HepG2 (cell line): ENCODE measurements at regions not wholly inside any gene's neighbourhood (a gene's known extent, or its start where the extent isn't known, plus 50 kb on each side); places are given as distances from the start of the nearest gene placed in this dataset.

ENCODE experiments used
- EED ChIP-seq: sonication (generic); formaldehyde crosslinking; IDR thresholded peaks from 2 replicates; pipeline ENCODE4 v1.5.0; 2020; ENCODE audit warnings: mild to moderate bottlenecking, missing genetic modification reagents
- ETV6 ChIP-seq: sonication (generic); formaldehyde crosslinking; conservative IDR thresholded peaks from 2 replicates; pipeline ENCODE4 v1.4.0; 2020; ENCODE audit warnings: missing genetic modification reagents
- GATAD1 ChIP-seq: IDR thresholded peaks from 2 replicates; pipeline ENCODE4 v1.6.1; 2016; ENCODE audit warnings: missing genetic modification reagents, missing compliant biosample characterization
- HDAC2 ChIP-seq: sonication (generic); formaldehyde crosslinking; IDR thresholded peaks from 2 replicates; pipeline ENCODE4 v1.4.0; 2020; ENCODE audit warnings: missing genetic modification reagents
- HNRNPH1 ChIP-seq: fragments of 200-400 bp; formaldehyde crosslinking; optimal IDR thresholded peaks from 2 replicates; pipeline ENCODE3; 2017; ENCODE audit warnings: mild to moderate bottlenecking, low read depth, low read length
- KLF15 ChIP-seq: sonication (generic); formaldehyde crosslinking; IDR thresholded peaks from 2 replicates; pipeline ENCODE4 v1.8.1; 2023; ENCODE audit warnings: borderline replicate concordance, mild to moderate bottlenecking, inconsistent platforms, missing genetic modification reagents, mixed read lengths
- MTA1 ChIP-seq: sonication (generic); formaldehyde crosslinking; IDR thresholded peaks from 2 replicates; pipeline ENCODE4 v1.4.0; 2020; ENCODE audit warnings: missing genetic modification reagents, mild to moderate bottlenecking, borderline replicate concordance
- MXI1 ChIP-seq: IDR thresholded peaks from 3 replicates; pipeline ENCODE4 v1.6.1; 2012; ENCODE audit warnings: low read depth, low read length, inconsistent platforms, borderline replicate concordance
- NFRKB ChIP-seq: fragments of 450-650 bp; IDR thresholded peaks from 2 replicates; pipeline ENCODE4 v1.6.1; 2017
- RNF2 ChIP-seq: fragments of 450-650 bp; conservative IDR thresholded peaks from 2 replicates; pipeline ENCODE4 v1.6.1; 2016; ENCODE audit warnings: low read depth
- TP53 ChIP-seq: sonication (generic); formaldehyde crosslinking; conservative IDR thresholded peaks from 2 replicates; pipeline ENCODE4 v1.4.0; 2020; ENCODE audit warnings: missing genetic modification reagents
- ZFP36L1 ChIP-seq: sonication (generic); formaldehyde crosslinking; IDR thresholded peaks from 2 replicates; pipeline ENCODE4 v1.8.0; 2022; ENCODE audit warnings: mild to moderate bottlenecking, missing genetic modification reagents, moderate library complexity
- ZNF441 ChIP-seq: sonication (generic); formaldehyde crosslinking; IDR thresholded peaks from 2 replicates; pipeline ENCODE4 v1.7.0; 2021; ENCODE audit warnings: missing genetic modification reagents, borderline replicate concordance
- ZNF746 ChIP-seq: sonication (generic); formaldehyde crosslinking; IDR thresholded peaks from 2 replicates; pipeline ENCODE4 v1.8.0; 2022; ENCODE audit warnings: mild to moderate bottlenecking, missing genetic modification reagents
- ZNF772 ChIP-seq: sonication (generic); formaldehyde crosslinking; IDR thresholded peaks from 2 replicates; pipeline ENCODE4 v1.5.0; 2020; ENCODE audit warnings: mild to moderate bottlenecking, missing genetic modification reagents
- ZNF788 ChIP-seq: sonication (generic); formaldehyde crosslinking; IDR thresholded peaks from 2 replicates; pipeline ENCODE4 v1.5.0; 2020; ENCODE audit warnings: mild to moderate bottlenecking, missing genetic modification reagents, borderline replicate concordance
- TF ChIP-seq, protein P1 (sequence below): sonication (generic); formaldehyde crosslinking; IDR thresholded peaks from 2 replicates; pipeline ENCODE4 v1.4.0; 2020; ENCODE audit warnings: missing genetic modification reagents, borderline replicate concordance
- TF ChIP-seq, protein P2 (sequence below): sonication (generic); formaldehyde crosslinking; conservative IDR thresholded peaks from 2 replicates; pipeline ENCODE4 v1.4.0; 2020; ENCODE audit warnings: missing genetic modification reagents
- TF ChIP-seq, protein P3 (sequence below): sonication (generic); formaldehyde crosslinking; IDR thresholded peaks from 2 replicates; pipeline ENCODE4 v1.4.0; 2020; ENCODE audit warnings: mild to moderate bottlenecking, low read depth, missing genetic modification reagents
- TF ChIP-seq, protein P4 (sequence below): sonication (generic); formaldehyde crosslinking; IDR thresholded peaks from 2 replicates; pipeline ENCODE4 v1.4.0; 2020; ENCODE audit warnings: missing genetic modification reagents, borderline replicate concordance

DNA sequence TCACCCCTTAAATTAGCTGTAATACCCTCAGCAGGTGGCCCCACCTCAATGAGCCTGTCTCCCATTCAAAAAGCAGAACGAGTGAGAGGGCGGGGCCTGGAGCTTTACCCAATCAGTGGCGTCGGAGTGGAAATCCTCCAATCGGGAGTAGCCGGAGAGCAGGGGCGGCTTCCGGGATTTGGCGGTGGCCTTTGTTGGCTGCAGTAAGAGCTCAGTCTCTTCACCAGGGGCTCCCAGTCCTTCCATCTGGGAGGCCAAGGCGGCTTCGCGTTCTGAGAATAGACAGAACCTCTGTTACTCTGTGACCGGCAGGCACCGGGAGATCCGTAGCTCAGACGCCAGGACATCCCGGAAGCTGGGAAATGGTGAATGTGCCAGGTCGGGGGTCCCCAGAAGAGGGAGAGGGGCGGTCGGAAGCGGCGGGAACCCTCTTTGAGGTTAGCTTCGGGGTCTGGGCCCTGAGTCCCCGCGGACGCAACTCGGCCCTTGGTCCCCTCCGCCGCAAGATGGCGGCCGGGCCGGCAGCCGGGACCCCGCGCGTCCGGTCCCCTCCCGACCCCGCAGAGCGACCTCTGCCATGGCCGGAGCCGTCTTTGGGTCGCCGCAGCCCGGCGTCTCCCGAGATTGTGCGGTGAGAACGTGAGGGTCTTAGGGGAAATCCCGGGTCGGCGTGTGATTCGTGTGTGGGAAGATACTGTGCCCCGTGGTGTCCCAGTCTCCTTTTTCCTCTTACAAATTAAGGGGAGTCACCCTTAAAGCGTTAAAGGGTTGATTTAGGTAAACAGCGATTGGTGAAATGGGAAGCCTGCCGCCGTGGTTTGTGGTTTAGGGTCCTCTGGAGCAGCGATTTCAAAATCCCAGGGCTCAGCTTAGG lies 160.3 kb upstream of the ZNF267 start (continued):
- TF ChIP-seq, protein P1, sequence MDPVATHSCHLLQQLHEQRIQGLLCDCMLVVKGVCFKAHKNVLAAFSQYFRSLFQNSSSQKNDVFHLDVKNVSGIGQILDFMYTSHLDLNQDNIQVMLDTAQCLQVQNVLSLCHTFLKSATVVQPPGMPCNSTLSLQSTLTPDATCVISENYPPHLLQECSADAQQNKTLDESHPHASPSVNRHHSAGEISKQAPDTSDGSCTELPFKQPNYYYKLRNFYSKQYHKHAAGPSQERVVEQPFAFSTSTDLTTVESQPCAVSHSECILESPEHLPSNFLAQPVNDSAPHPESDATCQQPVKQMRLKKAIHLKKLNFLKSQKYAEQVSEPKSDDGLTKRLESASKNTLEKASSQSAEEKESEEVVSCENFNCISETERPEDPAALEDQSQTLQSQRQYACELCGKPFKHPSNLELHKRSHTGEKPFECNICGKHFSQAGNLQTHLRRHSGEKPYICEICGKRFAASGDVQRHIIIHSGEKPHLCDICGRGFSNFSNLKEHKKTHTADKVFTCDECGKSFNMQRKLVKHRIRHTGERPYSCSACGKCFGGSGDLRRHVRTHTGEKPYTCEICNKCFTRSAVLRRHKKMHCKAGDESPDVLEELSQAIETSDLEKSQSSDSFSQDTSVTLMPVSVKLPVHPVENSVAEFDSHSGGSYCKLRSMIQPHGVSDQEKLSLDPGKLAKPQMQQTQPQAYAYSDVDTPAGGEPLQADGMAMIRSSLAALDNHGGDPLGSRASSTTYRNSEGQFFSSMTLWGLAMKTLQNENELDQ (CRISPR knock-in tag): no peak
- TF ChIP-seq ETV6 (CRISPR knock-in tag): 0 out of 2 replicates have a peak, but pooled peaks have one; percentile 47
- peak; percentile 96 for TF ChIP-seq EED (CRISPR knock-in tag)
- peak; percentile 36; the same call in 1 of the 2 replicates for TF ChIP-seq ZNF441 (CRISPR knock-in tag)
- TF ChIP-seq TP53 (CRISPR knock-in tag): peak; percentile 89; the same call in 1 of the 2 replicates
- TF ChIP-seq NFRKB: no peak
- peak; percentile 87; the same call in 1 of the 2 replicates for TF ChIP-seq ZFP36L1 (CRISPR knock-in tag)
- no peak for TF ChIP-seq RNF2
- TF ChIP-seq KLF15 (CRISPR knock-in tag): peak; percentile 86; the same call in 1 of the 2 replicates
- TF ChIP-seq, protein P2, sequence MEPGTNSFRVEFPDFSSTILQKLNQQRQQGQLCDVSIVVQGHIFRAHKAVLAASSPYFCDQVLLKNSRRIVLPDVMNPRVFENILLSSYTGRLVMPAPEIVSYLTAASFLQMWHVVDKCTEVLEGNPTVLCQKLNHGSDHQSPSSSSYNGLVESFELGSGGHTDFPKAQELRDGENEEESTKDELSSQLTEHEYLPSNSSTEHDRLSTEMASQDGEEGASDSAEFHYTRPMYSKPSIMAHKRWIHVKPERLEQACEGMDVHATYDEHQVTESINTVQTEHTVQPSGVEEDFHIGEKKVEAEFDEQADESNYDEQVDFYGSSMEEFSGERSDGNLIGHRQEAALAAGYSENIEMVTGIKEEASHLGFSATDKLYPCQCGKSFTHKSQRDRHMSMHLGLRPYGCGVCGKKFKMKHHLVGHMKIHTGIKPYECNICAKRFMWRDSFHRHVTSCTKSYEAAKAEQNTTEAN: peak; percentile 87
- TF ChIP-seq ZNF772 (CRISPR knock-in tag): peak; percentile 94
- TF ChIP-seq, protein P3, sequence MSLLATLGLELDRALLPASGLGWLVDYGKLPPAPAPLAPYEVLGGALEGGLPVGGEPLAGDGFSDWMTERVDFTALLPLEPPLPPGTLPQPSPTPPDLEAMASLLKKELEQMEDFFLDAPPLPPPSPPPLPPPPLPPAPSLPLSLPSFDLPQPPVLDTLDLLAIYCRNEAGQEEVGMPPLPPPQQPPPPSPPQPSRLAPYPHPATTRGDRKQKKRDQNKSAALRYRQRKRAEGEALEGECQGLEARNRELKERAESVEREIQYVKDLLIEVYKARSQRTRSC: peak; percentile 49; the same call in 1 of the 2 replicates
- TF ChIP-seq, protein P4, sequence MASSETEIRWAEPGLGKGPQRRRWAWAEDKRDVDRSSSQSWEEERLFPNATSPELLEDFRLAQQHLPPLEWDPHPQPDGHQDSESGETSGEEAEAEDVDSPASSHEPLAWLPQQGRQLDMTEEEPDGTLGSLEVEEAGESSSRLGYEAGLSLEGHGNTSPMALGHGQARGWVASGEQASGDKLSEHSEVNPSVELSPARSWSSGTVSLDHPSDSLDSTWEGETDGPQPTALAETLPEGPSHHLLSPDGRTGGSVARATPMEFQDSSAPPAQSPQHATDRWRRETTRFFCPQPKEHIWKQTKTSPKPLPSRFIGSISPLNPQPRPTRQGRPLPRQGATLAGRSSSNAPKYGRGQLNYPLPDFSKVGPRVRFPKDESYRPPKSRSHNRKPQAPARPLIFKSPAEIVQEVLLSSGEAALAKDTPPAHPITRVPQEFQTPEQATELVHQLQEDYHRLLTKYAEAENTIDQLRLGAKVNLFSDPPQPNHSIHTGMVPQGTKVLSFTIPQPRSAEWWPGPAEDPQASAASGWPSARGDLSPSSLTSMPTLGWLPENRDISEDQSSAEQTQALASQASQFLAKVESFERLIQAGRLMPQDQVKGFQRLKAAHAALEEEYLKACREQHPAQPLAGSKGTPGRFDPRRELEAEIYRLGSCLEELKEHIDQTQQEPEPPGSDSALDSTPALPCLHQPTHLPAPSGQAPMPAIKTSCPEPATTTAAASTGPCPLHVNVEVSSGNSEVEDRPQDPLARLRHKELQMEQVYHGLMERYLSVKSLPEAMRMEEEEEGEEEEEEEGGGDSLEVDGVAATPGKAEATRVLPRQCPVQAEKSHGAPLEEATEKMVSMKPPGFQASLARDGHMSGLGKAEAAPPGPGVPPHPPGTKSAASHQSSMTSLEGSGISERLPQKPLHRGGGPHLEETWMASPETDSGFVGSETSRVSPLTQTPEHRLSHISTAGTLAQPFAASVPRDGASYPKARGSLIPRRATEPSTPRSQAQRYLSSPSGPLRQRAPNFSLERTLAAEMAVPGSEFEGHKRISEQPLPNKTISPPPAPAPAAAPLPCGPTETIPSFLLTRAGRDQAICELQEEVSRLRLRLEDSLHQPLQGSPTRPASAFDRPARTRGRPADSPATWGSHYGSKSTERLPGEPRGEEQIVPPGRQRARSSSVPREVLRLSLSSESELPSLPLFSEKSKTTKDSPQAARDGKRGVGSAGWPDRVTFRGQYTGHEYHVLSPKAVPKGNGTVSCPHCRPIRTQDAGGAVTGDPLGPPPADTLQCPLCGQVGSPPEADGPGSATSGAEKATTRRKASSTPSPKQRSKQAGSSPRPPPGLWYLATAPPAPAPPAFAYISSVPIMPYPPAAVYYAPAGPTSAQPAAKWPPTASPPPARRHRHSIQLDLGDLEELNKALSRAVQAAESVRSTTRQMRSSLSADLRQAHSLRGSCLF (CRISPR knock-in tag): peak; percentile 87
- peak; percentile 78; the same call in 1 of the 2 replicates for TF ChIP-seq ZNF788 (CRISPR knock-in tag)
- peak; percentile 81 for TF ChIP-seq HNRNPH1
- TF ChIP-seq HDAC2 (CRISPR knock-in tag): peak; percentile 47
- TF ChIP-seq ZNF746 (CRISPR knock-in tag): peak; percentile 57; the same call in 1 of the 2 replicates
- TF ChIP-seq MTA1: peak; percentile 86; the same call in 1 of the 2 replicates
- peak; percentile 62 for TF ChIP-seq GATAD1 (CRISPR knock-in tag)
- TF ChIP-seq MXI1: 0 out of 3 replicates have a peak, but pooled peaks have one; percentile 53
